HCT116 (cell line): ENCODE measurements at regions not wholly inside any gene's neighbourhood (a gene's known extent, or its start where the extent isn't known, plus 50 kb on each side); places are given as distances from the start of the nearest gene placed in this dataset.

Experiments
- ATAC-seq: fragments of 200-7000 bp; cut with Tn5 transposase; 2 replicates; pipeline ENCODE4 v1.9.1; 2020; ENCODE audit warnings: mild to moderate bottlenecking, moderate library complexity
- BruUV-seq: library from RNA; stranded (reverse); fragments of 400-500 nt; replicated peaks from 2 replicates; lab custom pipeline; 2021; lab: Mats Ljungman, UMichigan
- CTCF ChIA-PET: fragments of 300-600 bp; sonication (Branson Sonifier 250); formaldehyde crosslinking; loops from one replicate; lab custom pipeline; 2021; ENCODE audit warnings: antibody characterized with exemption; lab: Charles Lee
- POLR2A ChIA-PET: fragments of 300-600, 350-600 bp; sonication (Branson Sonifier 250); formaldehyde crosslinking; loops from one replicate; lab custom pipeline; 2021; ENCODE audit warnings: antibody characterized with exemption; lab: Charles Lee
- RAD21 ChIA-PET, 2 experiments: fragments of 300-600 bp; sonication (Branson Sonifier 250); formaldehyde crosslinking; loops; one replicate each; lab custom pipeline; 2023; ENCODE audit warnings: low total read pairs in 2 of 2; ENCODE audit not compliant: uncharacterized antibody in 2 of 2, unreplicated experiment in 2 of 2, low non-redundant PET in 1 of 2; lab: Charles Lee
- DNase-seq: peaks from one replicate; pipeline ENCODE4 v3.0.0-alpha.2; 2010; ENCODE audit warnings: low read depth, low spot score
- H2AFZ ChIP-seq: fragments of 200-600 bp; shearing (Covaris generic), sonication (generic); 2 replicates; pipeline ENCODE4 v1.6.1; 2017; ENCODE audit warnings: low read depth, mixed run types, mixed read lengths, antibody characterized with exemption, low read length; ENCODE audit not compliant: poor library complexity, severe bottlenecking
- H3K27ac ChIP-seq: 2 replicates; pipeline ENCODE4 v1.5.1; 2012; ENCODE audit warnings: low read depth, low read length
- H3K27me3 ChIP-seq: fragments of 200-600 bp; sonication (generic); 2 replicates; pipeline ENCODE4 v1.6.1; 2016; ENCODE audit warnings: mixed run types, low read length, mixed read lengths; ENCODE audit not compliant: insufficient read depth
- H3K36me3 ChIP-seq, 2 experiments: fragments of 200-500 bp in 1 of 2; fragments of 200-600 bp in 1 of 2; sonication (Bioruptor generic) in 1 of 2; sonication (generic) in 1 of 2; 2 replicates each; pipeline versions ENCODE4 v1.5.1 to v1.6.1; 2014 to 2016; ENCODE audit warnings: low read length in 2 of 2, inconsistent platforms in 1 of 2, mixed read lengths in 1 of 2, mixed run types in 1 of 2; ENCODE audit not compliant: insufficient read depth in 2 of 2, control insufficient read depth in 1 of 2
- H3K4me1 ChIP-seq, 2 experiments: fragments of 200-600 bp in 1 of 2; sonication (generic) in 1 of 2; 2 replicates each; pipeline versions ENCODE4 v1.5.1 to v1.6.1; 2012 to 2017; ENCODE audit warnings: low read length in 2 of 2, inconsistent platforms in 1 of 2, mild to moderate bottlenecking in 1 of 2, mixed read lengths in 1 of 2, mixed run types in 1 of 2, moderate library complexity in 1 of 2; ENCODE audit not compliant: insufficient read depth in 2 of 2, control insufficient read depth in 1 of 2
- H3K4me2 ChIP-seq: fragments of 200-600 bp; sonication (generic); 2 replicates; pipeline ENCODE4 v1.6.1; 2017; ENCODE audit warnings: mixed run types, low read length, mixed read lengths
- H3K4me3 ChIP-seq, 2 experiments: fragments of 200-600 bp in 1 of 2; sonication (generic) in 1 of 2; replicated peaks in 1 of 2; 2 replicates each; pipeline ENCODE4 v1.5.1; 2011 to 2016; ENCODE audit warnings: low read length in 2 of 2, control low read depth in 1 of 2, low read depth in 1 of 2, mild to moderate bottlenecking in 1 of 2, mixed read lengths in 1 of 2, mixed run types in 1 of 2
- H3K79me2 ChIP-seq: fragments of 200-600 bp; sonication (generic); 2 replicates; pipeline ENCODE4 v1.6.1; 2017; ENCODE audit warnings: mild to moderate bottlenecking, mixed run types, low read length, moderate library complexity, mixed read lengths; ENCODE audit not compliant: insufficient read depth
- H3K9ac ChIP-seq: fragments of 200-600 bp; sonication (generic); 2 replicates; pipeline ENCODE4 v1.6.1; 2016; ENCODE audit warnings: low read length, mixed read lengths
- H3K9me2 ChIP-seq: fragments of 200-600 bp; sonication (generic), shearing (Covaris generic); 2 replicates; pipeline ENCODE4 v1.6.1; 2017; ENCODE audit warnings: mixed run types, mild to moderate bottlenecking, moderate library complexity; ENCODE audit not compliant: insufficient read depth
- H3K9me3 ChIP-seq, 2 experiments: fragments of 200-500 bp in 1 of 2; fragments of 200-600 bp in 1 of 2; sonication (Bioruptor generic) in 1 of 2; sonication (generic) in 1 of 2; 2 replicates each; pipeline ENCODE4 v1.6.1; 2014 to 2017; ENCODE audit warnings: low read length in 2 of 2, mixed read lengths in 2 of 2, inconsistent platforms in 1 of 2, low read depth in 1 of 2, mild to moderate bottlenecking in 1 of 2, mixed run types in 1 of 2, moderate library complexity in 1 of 2; ENCODE audit not compliant: control insufficient read depth in 1 of 2, insufficient read depth in 1 of 2
- H4K20me1 ChIP-seq: fragments of 200-600 bp; sonication (generic), shearing (Covaris generic); 2 replicates; pipeline ENCODE4 v1.6.1; 2017; ENCODE audit warnings: mixed run types, mild to moderate bottlenecking, moderate library complexity; ENCODE audit not compliant: insufficient read depth
- CBX3 ChIP-seq: IDR thresholded peaks from 2 replicates; pipeline ENCODE4 v1.6.1; 2012; ENCODE audit warnings: low read depth
- CEBPB ChIP-seq: IDR thresholded peaks from 2 replicates; pipeline ENCODE4 v1.6.1; 2012; ENCODE audit warnings: low read depth
- EGR1 ChIP-seq: IDR thresholded peaks from 2 replicates; pipeline ENCODE4 v1.6.1; 2012; ENCODE audit warnings: low read depth
- ELF1 ChIP-seq: IDR thresholded peaks from 2 replicates; pipeline ENCODE4 v1.6.1; 2012; ENCODE audit warnings: low read depth, borderline replicate concordance
- EZH2 ChIP-seq: fragments of 200-600 bp; sonication (generic); IDR thresholded peaks from 2 replicates; pipeline ENCODE4 v1.6.1; 2017; ENCODE audit warnings: antibody characterized with exemption, mixed run types
- EZH2phosphoT487 ChIP-seq: fragments of 200-600 bp; IDR thresholded peaks from 2 replicates; pipeline ENCODE4 v1.6.1; 2018; ENCODE audit warnings: antibody characterized with exemption, borderline replicate concordance
- FOSL1 ChIP-seq: IDR thresholded peaks from 2 replicates; pipeline ENCODE4 v1.6.1; 2012; ENCODE audit warnings: low read depth
- JUND ChIP-seq: IDR thresholded peaks from 2 replicates; pipeline ENCODE4 v1.6.1; 2012
- POLR2AphosphoS5 ChIP-seq: IDR thresholded peaks from 2 replicates; pipeline ENCODE4 v1.6.1; 2011; ENCODE audit warnings: mild to moderate bottlenecking, low read depth, low read length, moderate library complexity
- RAD21 ChIP-seq: IDR thresholded peaks from 2 replicates; pipeline ENCODE4 v1.6.1; 2012; ENCODE audit warnings: low read depth, mild to moderate bottlenecking
- SP1 ChIP-seq: IDR thresholded peaks from 2 replicates; pipeline ENCODE4 v1.6.1; 2012; ENCODE audit warnings: low read depth
- SRF ChIP-seq: IDR thresholded peaks from 2 replicates; pipeline ENCODE4 v1.6.1; 2012; ENCODE audit warnings: low read depth
- TCF7L2 ChIP-seq: IDR thresholded peaks from 2 replicates; pipeline ENCODE4 v1.7.0; 2011; ENCODE audit warnings: borderline replicate concordance, inconsistent platforms; ENCODE audit not compliant: insufficient read depth, insufficient read length; ENCODE audit errors: extremely low read depth
- YY1 ChIP-seq: IDR thresholded peaks from 2 replicates; pipeline ENCODE4 v1.6.1; 2011; ENCODE audit warnings: low read length, low read depth, moderate library complexity, mild to moderate bottlenecking; ENCODE audit not compliant: insufficient replicate concordance; ENCODE audit errors: extremely low read depth
- ZFX ChIP-seq: fragments of 450-650 bp; IDR thresholded peaks from 2 replicates; pipeline ENCODE4 v1.6.1; 2017
- ZNF274 ChIP-seq: fragments of 200-500 bp; sonication (Bioruptor generic); IDR thresholded peaks from 2 replicates; pipeline ENCODE4 v1.6.1; 2014; ENCODE audit warnings: mild to moderate bottlenecking, low read depth, low read length, inconsistent platforms
- intact Hi-C: fragments of 100-400 bp; cut with micrococcal nuclease; formaldehyde crosslinking; loops from 2 replicates; pipeline ENCODE4 v1.10.0; 2022
- TF ChIP-seq, protein P1 (sequence below): IDR thresholded peaks from 2 replicates; pipeline ENCODE4 v1.6.1; 2012
- TF ChIP-seq, protein P2 (sequence below): IDR thresholded peaks from 2 replicates; pipeline ENCODE4 v1.6.1; 2012; ENCODE audit warnings: low read depth

DNA sequence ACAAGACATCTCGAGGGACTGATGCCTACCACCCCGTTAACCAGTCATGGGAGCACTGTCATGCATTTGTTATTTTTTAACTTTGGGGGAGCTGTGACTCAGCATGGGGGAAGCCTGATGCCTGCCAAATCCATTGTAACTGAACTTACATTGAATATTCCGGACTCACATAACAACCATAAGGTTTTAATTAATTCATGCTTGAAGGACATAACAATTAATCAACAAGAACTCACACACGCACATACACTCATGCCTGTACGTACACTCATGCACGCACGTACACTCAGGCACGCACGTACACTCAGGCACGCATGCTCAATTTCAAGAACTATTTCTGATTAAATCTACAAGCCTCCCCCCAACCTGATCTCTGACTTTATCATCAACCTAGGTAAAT lies 1639.1 kb downstream of the SUCLG1 start:
- H3K27me3 ChIP-seq: no peaks in the 10 kb centered on the region
- CTCF ChIA-PET: no interaction called here
- H3K4me3 ChIP-seq: no peak overlapping the region
- ATAC-seq (no peak), DNase-seq (no peak)
- H4K20me1 ChIP-seq: no peaks in the 10 kb centered on the region
- H3K27ac ChIP-seq: no peak overlapping the region
- no peaks in the 10 kb centered on the region for H3K9me2 ChIP-seq
- no peak for TF ChIP-seq ZFX
- no peak for TF ChIP-seq CEBPB
- no peak for TF ChIP-seq TCF7L2
- TF ChIP-seq FOSL1: no peak
- no peak for TF ChIP-seq CBX3
- TF ChIP-seq YY1: no peak
- TF ChIP-seq, protein P1, sequence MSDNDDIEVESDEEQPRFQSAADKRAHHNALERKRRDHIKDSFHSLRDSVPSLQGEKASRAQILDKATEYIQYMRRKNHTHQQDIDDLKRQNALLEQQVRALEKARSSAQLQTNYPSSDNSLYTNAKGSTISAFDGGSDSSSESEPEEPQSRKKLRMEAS: no peak
- no peak for TF ChIP-seq SRF
- TF ChIP-seq EGR1: no peak
- no peak for TF ChIP-seq RAD21
- TF ChIP-seq POLR2AphosphoS5: no peak
- no peak for TF ChIP-seq SP1
- no peak for TF ChIP-seq EZH2phosphoT487
- no peak for TF ChIP-seq ELF1
- TF ChIP-seq EZH2: no peak
- TF ChIP-seq, protein P2, sequence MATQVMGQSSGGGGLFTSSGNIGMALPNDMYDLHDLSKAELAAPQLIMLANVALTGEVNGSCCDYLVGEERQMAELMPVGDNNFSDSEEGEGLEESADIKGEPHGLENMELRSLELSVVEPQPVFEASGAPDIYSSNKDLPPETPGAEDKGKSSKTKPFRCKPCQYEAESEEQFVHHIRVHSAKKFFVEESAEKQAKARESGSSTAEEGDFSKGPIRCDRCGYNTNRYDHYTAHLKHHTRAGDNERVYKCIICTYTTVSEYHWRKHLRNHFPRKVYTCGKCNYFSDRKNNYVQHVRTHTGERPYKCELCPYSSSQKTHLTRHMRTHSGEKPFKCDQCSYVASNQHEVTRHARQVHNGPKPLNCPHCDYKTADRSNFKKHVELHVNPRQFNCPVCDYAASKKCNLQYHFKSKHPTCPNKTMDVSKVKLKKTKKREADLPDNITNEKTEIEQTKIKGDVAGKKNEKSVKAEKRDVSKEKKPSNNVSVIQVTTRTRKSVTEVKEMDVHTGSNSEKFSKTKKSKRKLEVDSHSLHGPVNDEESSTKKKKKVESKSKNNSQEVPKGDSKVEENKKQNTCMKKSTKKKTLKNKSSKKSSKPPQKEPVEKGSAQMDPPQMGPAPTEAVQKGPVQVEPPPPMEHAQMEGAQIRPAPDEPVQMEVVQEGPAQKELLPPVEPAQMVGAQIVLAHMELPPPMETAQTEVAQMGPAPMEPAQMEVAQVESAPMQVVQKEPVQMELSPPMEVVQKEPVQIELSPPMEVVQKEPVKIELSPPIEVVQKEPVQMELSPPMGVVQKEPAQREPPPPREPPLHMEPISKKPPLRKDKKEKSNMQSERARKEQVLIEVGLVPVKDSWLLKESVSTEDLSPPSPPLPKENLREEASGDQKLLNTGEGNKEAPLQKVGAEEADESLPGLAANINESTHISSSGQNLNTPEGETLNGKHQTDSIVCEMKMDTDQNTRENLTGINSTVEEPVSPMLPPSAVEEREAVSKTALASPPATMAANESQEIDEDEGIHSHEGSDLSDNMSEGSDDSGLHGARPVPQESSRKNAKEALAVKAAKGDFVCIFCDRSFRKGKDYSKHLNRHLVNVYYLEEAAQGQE: no peak
- no peak for TF ChIP-seq JUND
- TF ChIP-seq ZNF274: no peak
- no TSS peak for BruUV-seq
- H3K79me2 ChIP-seq: no peaks in the 10 kb centered on the region
- POLR2A ChIA-PET: no interaction called here
- intact Hi-C loops: no loop called here
- RAD21 ChIA-PET: no interaction called here
- no peak overlapping the region for H2AFZ ChIP-seq
- no peaks in the 10 kb centered on the region for H3K4me1 ChIP-seq
- no peak overlapping the region for H3K4me2 ChIP-seq
- no peaks in the 10 kb centered on the region for H3K9me3 ChIP-seq
- H3K36me3 ChIP-seq: no peaks in the 10 kb centered on the region
- no peak overlapping the region for H3K9ac ChIP-seq
